ENCODE measurements at regions not wholly inside any gene's neighbourhood (a gene's known extent, or its start where the extent isn't known, plus 50 kb on each side); places are given as distances from the start of the nearest gene placed in this dataset.

- Histone ChIP-seq H3F3A (ENCODE audit: insufficient read depth, low read depth) (no peaks in the 10 kb centered on the region; the same call in 1 of the 2 replicates), H3K4me3 (no peak overlapping the region), H3K36me3 (ENCODE audit: low read depth) (no peaks in the 10 kb centered on the region), H3K27ac (no peak overlapping the region), H4K20me1 (ENCODE audit: insufficient read depth) (no peaks in the 10 kb centered on the region), H3K27me3 (ENCODE audit: insufficient read depth, low read depth) (peaks cover 46% of the 10 kb centered on the region), H2AFZ (no peak overlapping the region), H3K79me2 (ENCODE audit: low read depth) (no peaks in the 10 kb centered on the region), H3K4me2 (no peak overlapping the region), H3K9me2 (ENCODE audit: insufficient read depth) (no peaks in the 10 kb centered on the region), H3K9me3 (ENCODE audit: insufficient read depth, low read depth) (peaks cover 6% of the 10 kb centered on the region; the same call in 1 of the 2 replicates), H3K4me1 (replicated peaks; ENCODE audit: insufficient read depth) (no peaks in the 10 kb centered on the region)
- ChIA-PET POLR2A (ENCODE audit: unreplicated experiment) (no interaction called here), CTCF (no interaction called here)
- no TSS peak for BruUV-seq (replicated peaks)
- DNase-seq, result no peak
- intact Hi-C loops (cut with micrococcal nuclease; ENCODE audit: unreplicated experiment), result no loop called here
- no peak for TF ChIP-seq EZH2 (IDR thresholded peaks at IDR 0.05; ENCODE audit: low read depth)
- TF ChIP-seq CTCF (conservative IDR thresholded peaks at IDR 0.05), result no peak
These were observed 60.1 kb upstream of the RAB4A start for GRCh38 chr1:229210844-229211243.

GRCh38 chr1:229213797-229214196, 57.1 kb upstream of the RAB4A start:
- Histone ChIP-seq H3K27me3 (ENCODE audit: insufficient read depth, low read depth) (peaks cover 36% of the 10 kb centered on the region), H3K4me1 (replicated peaks; ENCODE audit: insufficient read depth) (no peaks in the 10 kb centered on the region), H3K36me3 (ENCODE audit: low read depth) (no peaks in the 10 kb centered on the region), H3K4me3 (no peak overlapping the region), H2AFZ (no peak overlapping the region), H3K79me2 (ENCODE audit: low read depth) (no peaks in the 10 kb centered on the region), H3F3A (ENCODE audit: insufficient read depth, low read depth) (no peaks in the 10 kb centered on the region; the same call in 1 of the 2 replicates), H3K9me3 (ENCODE audit: insufficient read depth, low read depth) (no peaks in the 10 kb centered on the region), H3K4me2 (no peak overlapping the region), H4K20me1 (ENCODE audit: insufficient read depth) (no peaks in the 10 kb centered on the region), H3K9me2 (ENCODE audit: insufficient read depth) (no peaks in the 10 kb centered on the region), H3K27ac (no peak overlapping the region)
- TF ChIP-seq EZH2 (IDR thresholded peaks at IDR 0.05; ENCODE audit: low read depth), result no peak
- TF ChIP-seq CTCF (conservative IDR thresholded peaks at IDR 0.05), result no peak
- intact Hi-C loops (cut with micrococcal nuclease; ENCODE audit: unreplicated experiment), result no loop called here
- DNase-seq, result no peak
- CTCF ChIA-PET, result no interaction called here
- POLR2A ChIA-PET (ENCODE audit: unreplicated experiment), result no interaction called here
- BruUV-seq (replicated peaks), result no TSS peak

GRCh38 chr1:229217716-229218115, 53.2 kb upstream of the RAB4A start:
- H2AFZ ChIP-seq, result no peak overlapping the region
- POLR2A ChIA-PET (ENCODE audit: unreplicated experiment), result no interaction called here
- CTCF ChIA-PET, result no interaction called here
- H3K4me2 ChIP-seq, result no peak overlapping the region
- no peak overlapping the region for H3K4me3 ChIP-seq
- H3K9me2 ChIP-seq (ENCODE audit: insufficient read depth), result no peaks in the 10 kb centered on the region
- peaks cover 37% of the 10 kb centered on the region for H3K27me3 ChIP-seq (ENCODE audit: insufficient read depth, low read depth)
- intact Hi-C loops (cut with micrococcal nuclease; ENCODE audit: unreplicated experiment), result no loop called here
- peaks cover 18% of the 10 kb centered on the region for H3F3A ChIP-seq (ENCODE audit: insufficient read depth, low read depth)
- H3K79me2 ChIP-seq (ENCODE audit: low read depth), result no peaks in the 10 kb centered on the region
- peaks cover 7% of the 10 kb centered on the region; the same call in 1 of the 2 replicates for H3K9me3 ChIP-seq (ENCODE audit: insufficient read depth, low read depth)
- peaks cover 16% of the 10 kb centered on the region for H3K4me1 ChIP-seq (replicated peaks; ENCODE audit: insufficient read depth)
- H3K27ac ChIP-seq, result no peak overlapping the region
- TF ChIP-seq EZH2 (IDR thresholded peaks at IDR 0.05; ENCODE audit: low read depth) (no peak), CTCF (conservative IDR thresholded peaks at IDR 0.05) (no peak)
- no TSS peak for BruUV-seq (replicated peaks)
- no peaks in the 10 kb centered on the region for H3K36me3 ChIP-seq (ENCODE audit: low read depth)
- no peak for DNase-seq
- H4K20me1 ChIP-seq (ENCODE audit: insufficient read depth), result no peaks in the 10 kb centered on the region

Measured in PC-9 (cell line).